ENCODE measurements at regions not wholly inside any gene's neighbourhood (a gene's known extent, or its start where the extent isn't known, plus 50 kb on each side); places are given as distances from the start of the nearest gene placed in this dataset.

- Histone ChIP-seq H3K4me1 (ENCODE audit: low read depth) (no peaks in the 10 kb centered on the region), H3K27me3 (no peaks in the 10 kb centered on the region), H3K27ac (no peak overlapping the region), H3K4me3 (no peak overlapping the region), H3K36me3 (no peaks in the 10 kb centered on the region), H3K9me3 (ENCODE audit: low read depth) (no peaks in the 10 kb centered on the region)
- no peak for TF ChIP-seq CTCF (IDR thresholded peaks at IDR 0.05; ENCODE audit: low read depth, low read length)
- no peak for DNase-seq (ENCODE audit: low read depth in 1 of 2, low spot score in 1 of 2)
Observed at GRCh38 chr7:119919986-119920385, 353.0 kb upstream of the KCND2 start.

- H3K27me3 ChIP-seq, result no peaks in the 10 kb centered on the region
- no peak for DNase-seq (ENCODE audit: low read depth in 1 of 2, low spot score in 1 of 2)
- no peak for TF ChIP-seq CTCF (IDR thresholded peaks at IDR 0.05; ENCODE audit: low read depth, low read length)
- no peak overlapping the region for H3K4me3 ChIP-seq
- no peak overlapping the region for H3K27ac ChIP-seq
- H3K36me3 ChIP-seq, result no peaks in the 10 kb centered on the region
- no peaks in the 10 kb centered on the region for H3K9me3 ChIP-seq (ENCODE audit: low read depth)
- no peaks in the 10 kb centered on the region for H3K4me1 ChIP-seq (ENCODE audit: low read depth)
Observed at GRCh38 chr7:119925581-119926289, 347.2 kb upstream of the KCND2 start.

DNA sequence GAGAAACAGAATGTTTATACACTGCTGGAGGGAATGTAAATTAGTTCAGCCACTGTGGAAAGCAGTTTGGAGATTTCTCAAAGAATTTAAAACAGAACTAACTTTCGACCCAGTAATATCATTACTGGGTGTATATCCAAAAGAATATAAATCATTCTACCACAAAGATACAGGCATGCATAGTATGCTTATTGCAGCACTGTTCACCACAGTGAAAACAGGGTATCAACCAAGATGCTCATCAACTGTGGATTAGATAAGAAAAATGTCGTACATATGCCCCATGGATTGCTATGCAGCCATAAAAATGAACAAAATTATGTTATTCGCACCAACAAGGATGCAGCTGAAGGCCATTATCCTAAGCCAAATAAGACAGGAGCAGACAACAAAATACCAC is 343.1 kb upstream of the KCND2 start:
- H3K27ac ChIP-seq, result no peak overlapping the region
- H3K4me3 ChIP-seq, result no peak overlapping the region
- no peaks in the 10 kb centered on the region for H3K36me3 ChIP-seq
- H3K27me3 ChIP-seq, result no peaks in the 10 kb centered on the region
- TF ChIP-seq CTCF (IDR thresholded peaks at IDR 0.05; ENCODE audit: low read depth, low read length), result no peak
- H3K4me1 ChIP-seq (ENCODE audit: low read depth), result no peaks in the 10 kb centered on the region
- DNase-seq (ENCODE audit: low read depth in 1 of 2, low spot score in 1 of 2), result peak in 1 of 2 donors; percentile 10
- H3K9me3 ChIP-seq (ENCODE audit: low read depth), result no peaks in the 10 kb centered on the region

GRCh38 chr7:119931230-119931824 is 341.6 kb upstream of the KCND2 start:
- no peak overlapping the region for H3K4me3 ChIP-seq
- no peaks in the 10 kb centered on the region for H3K36me3 ChIP-seq
- TF ChIP-seq CTCF (IDR thresholded peaks at IDR 0.05; ENCODE audit: low read depth, low read length), result no peak
- H3K27me3 ChIP-seq, result no peaks in the 10 kb centered on the region
- no peak overlapping the region for H3K27ac ChIP-seq
- no peak for DNase-seq (ENCODE audit: low read depth in 1 of 2, low spot score in 1 of 2)
- no peaks in the 10 kb centered on the region for H3K4me1 ChIP-seq (ENCODE audit: low read depth)
- H3K9me3 ChIP-seq (ENCODE audit: low read depth), result no peaks in the 10 kb centered on the region

DNA sequence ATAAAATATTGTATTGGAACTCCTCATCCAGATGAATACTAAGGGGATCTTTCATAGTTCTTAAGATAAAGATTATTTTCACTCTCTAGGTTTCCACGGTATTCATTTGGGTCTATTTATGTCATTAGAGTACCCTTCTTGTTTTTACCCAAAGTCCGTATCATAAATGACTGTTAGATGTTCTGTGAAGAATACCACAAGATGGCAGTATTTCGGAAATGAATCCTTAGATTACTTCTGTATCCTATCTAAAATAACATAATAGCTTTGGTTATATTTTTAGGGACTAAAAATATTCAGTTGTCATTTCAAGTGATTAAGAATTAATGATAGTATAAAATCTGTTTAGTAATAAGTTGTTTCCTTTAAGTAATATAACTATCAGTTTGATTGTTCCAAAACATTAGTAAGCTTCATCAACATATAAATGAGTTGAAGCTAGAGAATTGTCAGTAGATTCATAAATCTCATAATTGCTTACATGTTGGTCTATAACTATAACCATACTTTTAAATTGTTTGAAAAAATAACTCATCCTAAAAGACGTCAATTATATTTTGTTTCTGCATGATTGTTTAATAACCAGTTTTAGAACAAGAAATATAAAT is 337.5 kb upstream of the KCND2 start:
- TF ChIP-seq CTCF (IDR thresholded peaks at IDR 0.05; ENCODE audit: low read depth, low read length), result peak; percentile 51
- Histone ChIP-seq H3K9me3 (ENCODE audit: low read depth) (no peaks in the 10 kb centered on the region), H3K4me1 (ENCODE audit: low read depth) (no peaks in the 10 kb centered on the region), H3K27me3 (no peaks in the 10 kb centered on the region), H3K4me3 (no peak overlapping the region), H3K36me3 (no peaks in the 10 kb centered on the region), H3K27ac (no peak overlapping the region)
- peak; percentile 45 to 76 for DNase-seq (ENCODE audit: low read depth in 1 of 2, low spot score in 1 of 2)

All from cardiac muscle cell (in vitro differentiated cells and primary cell).